ENCODE measurements at regions not wholly inside any gene's neighbourhood (a gene's known extent, or its start where the extent isn't known, plus 50 kb on each side); places are given as distances from the start of the nearest gene placed in this dataset.
"Not testable (repeated sequence)": the region's sequence is repeated elsewhere in the genome, so short reads cannot be mapped to it uniquely, and the experiment has no call there.

- TF ChIP-seq POLR2A, CTCF (IDR thresholded peaks at IDR 0.05): not testable (repeated sequence)
Measured at GRCh38 chr1:207262891-207263290, 58.6 kb upstream of the CD55 start.
